ENCODE measurements at regions not wholly inside any gene's neighbourhood (a gene's known extent, or its start where the extent isn't known, plus 50 kb on each side); places are given as distances from the start of the nearest gene placed in this dataset.

GRCh38 chr15:95616306-95616705 is 714.2 kb upstream of the NR2F2 start:
- no peak for TF ChIP-seq EZH2 (IDR thresholded peaks at IDR 0.05; ENCODE audit: insufficient read depth, poor library complexity, severe bottlenecking)
- TF ChIP-seq EZH2phosphoT487 (IDR thresholded peaks at IDR 0.05; ENCODE audit: insufficient read depth, low read depth) = no peak

Measured in GM23248 (cell line).